ENCODE measurements at regions not wholly inside any gene's neighbourhood (a gene's known extent, or its start where the extent isn't known, plus 50 kb on each side); places are given as distances from the start of the nearest gene placed in this dataset.

DNA sequence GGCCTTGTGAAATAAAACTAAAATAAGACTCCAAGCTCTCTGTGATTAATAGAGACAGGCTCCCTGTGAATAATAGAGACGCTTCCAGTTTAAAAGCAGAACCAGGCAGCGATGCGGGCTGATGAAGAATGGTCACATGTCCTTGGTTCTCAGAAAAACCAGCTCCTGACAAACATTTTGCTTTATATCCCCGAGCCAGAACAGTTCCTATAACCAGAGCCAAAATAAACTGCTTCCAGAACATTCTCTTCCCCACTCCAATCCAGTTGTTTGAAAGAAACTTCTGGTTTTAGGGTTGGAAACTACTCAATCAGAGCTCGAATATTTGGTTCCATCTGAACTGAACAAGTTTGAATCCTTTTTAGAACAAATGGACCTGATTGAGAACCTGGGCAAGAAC lies 213.7 kb downstream of the TSN start:
- Histone ChIP-seq H4K20me1 (ENCODE audit: insufficient read depth, low read length) (no peaks in the 10 kb centered on the region), H3K9me3 (ENCODE audit: insufficient read depth, low read length) (no peaks in the 10 kb centered on the region), H3K4me1 (ENCODE audit: low read length) (peaks cover 2% of the 10 kb centered on the region), H3K27me3 (ENCODE audit: low read depth, low read length) (peaks cover 15% of the 10 kb centered on the region), H3K9ac (ENCODE audit: low read length) (no peak overlapping the region), H3K4me2 (ENCODE audit: low read length) (peak overlapping the region; percentile 44), H3K79me2 (ENCODE audit: low read length) (no peaks in the 10 kb centered on the region), H3K27ac (ENCODE audit: low read length) (no peak overlapping the region), H3K36me3 (replicated peaks; ENCODE audit: low read depth, low read length) (no peaks in the 10 kb centered on the region), H3K4me3 (ENCODE audit: low read length) (peak overlapping the region; percentile 19), H2AFZ (ENCODE audit: low read depth, low read length) (peak overlapping the region; percentile 49)
- no peak for TF ChIP-seq EZH2phosphoT487 (IDR thresholded peaks at IDR 0.05; ENCODE audit: low read depth)
- TF ChIP-seq, protein P1, sequence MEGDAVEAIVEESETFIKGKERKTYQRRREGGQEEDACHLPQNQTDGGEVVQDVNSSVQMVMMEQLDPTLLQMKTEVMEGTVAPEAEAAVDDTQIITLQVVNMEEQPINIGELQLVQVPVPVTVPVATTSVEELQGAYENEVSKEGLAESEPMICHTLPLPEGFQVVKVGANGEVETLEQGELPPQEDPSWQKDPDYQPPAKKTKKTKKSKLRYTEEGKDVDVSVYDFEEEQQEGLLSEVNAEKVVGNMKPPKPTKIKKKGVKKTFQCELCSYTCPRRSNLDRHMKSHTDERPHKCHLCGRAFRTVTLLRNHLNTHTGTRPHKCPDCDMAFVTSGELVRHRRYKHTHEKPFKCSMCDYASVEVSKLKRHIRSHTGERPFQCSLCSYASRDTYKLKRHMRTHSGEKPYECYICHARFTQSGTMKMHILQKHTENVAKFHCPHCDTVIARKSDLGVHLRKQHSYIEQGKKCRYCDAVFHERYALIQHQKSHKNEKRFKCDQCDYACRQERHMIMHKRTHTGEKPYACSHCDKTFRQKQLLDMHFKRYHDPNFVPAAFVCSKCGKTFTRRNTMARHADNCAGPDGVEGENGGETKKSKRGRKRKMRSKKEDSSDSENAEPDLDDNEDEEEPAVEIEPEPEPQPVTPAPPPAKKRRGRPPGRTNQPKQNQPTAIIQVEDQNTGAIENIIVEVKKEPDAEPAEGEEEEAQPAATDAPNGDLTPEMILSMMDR (IDR thresholded peaks at IDR 0.05; ENCODE audit: low read depth, low read length), result no peak

DNA sequence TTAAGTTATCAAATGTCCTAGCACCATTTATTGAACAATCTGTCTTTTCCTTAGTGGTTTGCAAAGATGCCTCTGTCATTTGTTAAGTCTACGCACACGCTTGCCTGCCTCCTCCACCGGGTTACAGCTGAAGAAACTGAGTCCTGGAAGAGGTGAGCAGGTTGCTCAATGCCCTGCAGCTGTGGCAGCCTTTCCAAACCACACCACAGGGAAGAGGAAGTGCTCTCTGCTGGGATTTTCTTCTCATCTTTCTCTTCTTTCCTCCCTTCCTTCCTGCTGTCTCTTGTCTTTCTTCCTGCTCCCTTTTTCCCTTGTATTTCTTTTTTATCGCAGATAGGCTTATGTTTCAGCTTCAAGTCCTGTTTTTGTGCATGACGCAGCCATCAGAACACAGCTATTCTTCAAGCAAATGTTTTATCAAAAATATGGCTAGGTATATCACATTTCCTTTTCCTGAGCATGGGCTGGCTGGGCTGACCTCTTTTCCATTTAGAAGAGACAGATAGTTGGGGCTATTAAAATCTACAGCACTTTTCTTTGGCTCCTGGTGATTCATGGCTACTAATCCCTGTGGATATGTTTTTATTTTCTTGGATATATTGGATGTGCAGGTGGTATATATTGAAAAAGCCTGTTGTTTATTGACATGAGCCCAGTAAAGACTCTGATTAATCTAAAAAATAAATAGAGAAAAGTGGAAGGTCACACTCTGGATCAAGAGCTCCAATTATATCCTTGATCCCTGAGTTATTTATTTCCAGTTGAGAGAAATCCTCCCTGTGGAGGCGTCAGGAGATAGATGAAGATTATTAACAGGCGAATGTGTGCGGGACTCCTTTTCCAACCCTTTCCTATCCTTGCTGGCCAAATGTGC lies 214.6 kb downstream of the TSN start:
- Histone ChIP-seq H3K9ac (ENCODE audit: low read length) (no peak overlapping the region), H3K79me2 (ENCODE audit: low read length) (no peaks in the 10 kb centered on the region), H3K9me3 (ENCODE audit: insufficient read depth, low read length) (no peaks in the 10 kb centered on the region), H3K36me3 (replicated peaks; ENCODE audit: low read depth, low read length) (no peaks in the 10 kb centered on the region), H3K4me1 (ENCODE audit: low read length) (peaks cover 10% of the 10 kb centered on the region), H2AFZ (ENCODE audit: low read depth, low read length) (peak overlapping the region; percentile 49; the same call in 1 of the 2 replicates), H3K27me3 (ENCODE audit: low read depth, low read length) (peaks cover 15% of the 10 kb centered on the region), H3K4me3 (ENCODE audit: low read length) (no peak overlapping the region; the same call in 1 of the 2 replicates), H3K4me2 (ENCODE audit: low read length) (peak overlapping the region; percentile 44; the same call in 1 of the 2 replicates), H3K27ac (ENCODE audit: low read length) (no peak overlapping the region), H4K20me1 (ENCODE audit: insufficient read depth, low read length) (no peaks in the 10 kb centered on the region)
- TF ChIP-seq, protein P1 (IDR thresholded peaks at IDR 0.05; ENCODE audit: low read depth, low read length), result no peak
- TF ChIP-seq EZH2phosphoT487 (IDR thresholded peaks at IDR 0.05; ENCODE audit: low read depth), result no peak

DNA sequence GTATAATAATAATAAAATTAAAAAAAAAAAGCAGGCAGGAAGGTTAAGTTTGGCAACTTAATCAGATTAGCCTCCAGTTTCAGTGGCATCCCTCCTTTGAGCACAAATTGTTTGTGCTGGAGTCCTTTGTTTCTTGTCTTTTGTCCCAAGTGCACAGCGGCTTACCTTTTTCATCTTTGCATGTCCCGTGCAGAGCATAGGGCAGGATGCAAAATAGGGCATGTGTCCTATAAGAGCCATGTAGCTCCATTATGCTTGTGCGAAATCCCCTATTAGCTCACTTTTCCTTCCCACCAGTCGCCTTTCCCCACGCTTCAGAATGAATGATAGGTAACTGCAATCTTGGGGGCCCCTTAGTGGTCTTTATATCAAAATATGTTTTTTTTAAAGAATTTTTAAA lies 216.8 kb downstream of the TSN start:
- Histone ChIP-seq H4K20me1 (ENCODE audit: insufficient read depth, low read length) (no peaks in the 10 kb centered on the region), H3K4me3 (ENCODE audit: low read length) (no peak overlapping the region), H3K4me2 (ENCODE audit: low read length) (no peak overlapping the region), H3K9ac (ENCODE audit: low read length) (no peak overlapping the region), H3K36me3 (replicated peaks; ENCODE audit: low read depth, low read length) (no peaks in the 10 kb centered on the region), H3K27me3 (ENCODE audit: low read depth, low read length) (peaks cover 15% of the 10 kb centered on the region), H3K79me2 (ENCODE audit: low read length) (no peaks in the 10 kb centered on the region), H3K4me1 (ENCODE audit: low read length) (peaks cover 21% of the 10 kb centered on the region), H3K9me3 (ENCODE audit: insufficient read depth, low read length) (no peaks in the 10 kb centered on the region), H2AFZ (ENCODE audit: low read depth, low read length) (no peak overlapping the region), H3K27ac (ENCODE audit: low read length) (no peak overlapping the region)
- TF ChIP-seq EZH2phosphoT487 (IDR thresholded peaks at IDR 0.05; ENCODE audit: low read depth), result no peak
- TF ChIP-seq, protein P1 (IDR thresholded peaks at IDR 0.05; ENCODE audit: low read depth, low read length), result no peak

DNA sequence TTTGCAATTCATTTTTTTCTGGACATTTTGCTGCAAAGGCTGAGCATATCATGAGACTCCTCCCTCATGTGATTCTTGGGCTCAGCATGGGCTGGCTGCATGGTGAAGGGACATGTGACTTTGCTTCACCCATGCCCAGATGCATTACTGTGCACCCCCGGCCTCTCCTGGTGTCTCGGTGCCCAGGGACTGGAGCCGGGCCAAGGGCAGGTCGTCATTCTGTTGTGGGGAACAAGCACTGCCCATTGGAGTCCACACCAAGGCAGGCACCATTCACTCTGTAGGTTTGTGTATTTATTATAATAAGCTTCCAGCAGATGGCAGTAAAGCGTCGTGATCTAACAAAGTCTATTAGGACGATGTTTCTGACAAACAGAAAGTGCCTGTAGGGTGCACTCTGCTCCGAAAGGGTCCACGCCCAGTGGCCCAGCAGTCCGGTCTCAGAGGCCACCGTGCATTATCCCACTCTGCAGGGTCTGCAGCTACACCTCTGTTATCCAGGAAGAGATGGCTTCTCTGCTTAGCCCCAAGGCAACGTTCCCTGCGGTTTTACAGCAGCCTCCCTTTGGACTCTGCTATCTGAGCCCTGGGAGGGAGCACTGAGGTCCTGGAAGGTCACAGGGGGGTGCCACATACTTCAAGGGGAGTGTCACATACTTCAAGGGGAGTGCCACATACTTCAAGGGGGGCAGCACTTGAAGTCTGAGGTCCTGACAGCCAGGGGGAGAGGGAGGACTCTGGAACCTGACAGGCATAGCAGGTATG lies 219.6 kb downstream of the TSN start:
- Histone ChIP-seq H3K4me1 (ENCODE audit: low read length) (peaks cover 24% of the 10 kb centered on the region), H3K27me3 (ENCODE audit: low read depth, low read length) (peaks cover 5% of the 10 kb centered on the region; the same call in 1 of the 2 replicates), H3K27ac (ENCODE audit: low read length) (no peak overlapping the region), H4K20me1 (ENCODE audit: insufficient read depth, low read length) (no peaks in the 10 kb centered on the region), H2AFZ (ENCODE audit: low read depth, low read length) (peak overlapping the region; percentile 99), H3K79me2 (ENCODE audit: low read length) (no peaks in the 10 kb centered on the region), H3K4me2 (ENCODE audit: low read length) (peak overlapping the region; percentile 95), H3K9ac (ENCODE audit: low read length) (peak overlapping the region; percentile 40; the same call in 1 of the 2 replicates), H3K9me3 (ENCODE audit: insufficient read depth, low read length) (0 out of 2 replicates have a peak, but pooled peaks cover 3% of the 10 kb centered on the region), H3K36me3 (replicated peaks; ENCODE audit: low read depth, low read length) (no peaks in the 10 kb centered on the region), H3K4me3 (ENCODE audit: low read length) (peak overlapping the region; percentile 78)
- TF ChIP-seq, protein P1 (IDR thresholded peaks at IDR 0.05; ENCODE audit: low read depth, low read length), result peak; percentile 78
- TF ChIP-seq EZH2phosphoT487 (IDR thresholded peaks at IDR 0.05; ENCODE audit: low read depth), result no peak

Measured in OCI-LY3 (cell line).